ENCODE measurements at regions not wholly inside any gene's neighbourhood (a gene's known extent, or its start where the extent isn't known, plus 50 kb on each side); places are given as distances from the start of the nearest gene placed in this dataset.

GRCh38 chr13:64274481-64275217 is 2859.0 kb upstream of the PCDH20 start:
- no peaks in the 10 kb centered on the region for H3K4me1 ChIP-seq (ENCODE audit: control insufficient read depth, insufficient read depth, low read length, poor library complexity, severe bottlenecking)
- H3K27me3 ChIP-seq (replicated peaks; ENCODE audit: control insufficient read depth, insufficient read depth, low read length, poor library complexity, severe bottlenecking), result no peaks in the 10 kb centered on the region
- H3K36me3 ChIP-seq (ENCODE audit: control insufficient read depth, insufficient read depth, low read length), result no peaks in the 10 kb centered on the region
- no peaks in the 10 kb centered on the region for H3K9me3 ChIP-seq (ENCODE audit: control insufficient read depth, low read length)
- H3K4me3 ChIP-seq (ENCODE audit: insufficient read depth, low read depth, low read length, poor library complexity, severe bottlenecking), result no peak overlapping the region
- DNase-seq, result no peak
- no peak overlapping the region for H3K27ac ChIP-seq (ENCODE audit: insufficient read depth, low read length, poor library complexity, severe bottlenecking)

GRCh38 chr13:64273780-64274179 is 2858.1 kb upstream of the PCDH20 start:
- no peak overlapping the region for H3K4me3 ChIP-seq (ENCODE audit: insufficient read depth, low read depth, low read length, poor library complexity, severe bottlenecking)
- no peaks in the 10 kb centered on the region for H3K36me3 ChIP-seq (ENCODE audit: control insufficient read depth, insufficient read depth, low read length)
- DNase-seq, result no peak
- H3K4me1 ChIP-seq (ENCODE audit: control insufficient read depth, insufficient read depth, low read length, poor library complexity, severe bottlenecking), result no peaks in the 10 kb centered on the region
- no peaks in the 10 kb centered on the region for H3K9me3 ChIP-seq (ENCODE audit: control insufficient read depth, low read length)
- no peaks in the 10 kb centered on the region for H3K27me3 ChIP-seq (replicated peaks; ENCODE audit: control insufficient read depth, insufficient read depth, low read length, poor library complexity, severe bottlenecking)
- H3K27ac ChIP-seq (ENCODE audit: insufficient read depth, low read length, poor library complexity, severe bottlenecking), result no peak overlapping the region

- DNase-seq, result no peak
- H3K4me1 ChIP-seq (ENCODE audit: control insufficient read depth, insufficient read depth, low read length, poor library complexity, severe bottlenecking), result no peaks in the 10 kb centered on the region
- H3K9me3 ChIP-seq (ENCODE audit: control insufficient read depth, low read length), result no peaks in the 10 kb centered on the region
- H3K27ac ChIP-seq (ENCODE audit: insufficient read depth, low read length, poor library complexity, severe bottlenecking), result no peak overlapping the region
- H3K36me3 ChIP-seq (ENCODE audit: control insufficient read depth, insufficient read depth, low read length), result no peaks in the 10 kb centered on the region
- no peak overlapping the region for H3K4me3 ChIP-seq (ENCODE audit: insufficient read depth, low read depth, low read length, poor library complexity, severe bottlenecking)
- H3K27me3 ChIP-seq (replicated peaks; ENCODE audit: control insufficient read depth, insufficient read depth, low read length, poor library complexity, severe bottlenecking), result no peaks in the 10 kb centered on the region
Measured at GRCh38 chr13:64272681-64273080, 2857.0 kb upstream of the PCDH20 start.

GRCh38 chr13:64266024-64266423 is 2850.4 kb upstream of the PCDH20 start:
- Histone ChIP-seq H3K9me3 (ENCODE audit: control insufficient read depth, low read length) (no peaks in the 10 kb centered on the region), H3K4me3 (ENCODE audit: insufficient read depth, low read depth, low read length, poor library complexity, severe bottlenecking) (no peak overlapping the region), H3K4me1 (ENCODE audit: control insufficient read depth, insufficient read depth, low read length, poor library complexity, severe bottlenecking) (no peaks in the 10 kb centered on the region), H3K27ac (ENCODE audit: insufficient read depth, low read length, poor library complexity, severe bottlenecking) (no peak overlapping the region), H3K27me3 (replicated peaks; ENCODE audit: control insufficient read depth, insufficient read depth, low read length, poor library complexity, severe bottlenecking) (no peaks in the 10 kb centered on the region), H3K36me3 (ENCODE audit: control insufficient read depth, insufficient read depth, low read length) (no peaks in the 10 kb centered on the region)
- DNase-seq, result no peak

- H3K4me3 ChIP-seq (ENCODE audit: insufficient read depth, low read depth, low read length, poor library complexity, severe bottlenecking), result no peak overlapping the region
- H3K36me3 ChIP-seq (ENCODE audit: control insufficient read depth, insufficient read depth, low read length), result no peaks in the 10 kb centered on the region
- H3K27ac ChIP-seq (ENCODE audit: insufficient read depth, low read length, poor library complexity, severe bottlenecking), result no peak overlapping the region
- no peaks in the 10 kb centered on the region for H3K4me1 ChIP-seq (ENCODE audit: control insufficient read depth, insufficient read depth, low read length, poor library complexity, severe bottlenecking)
- no peak for DNase-seq
- no peaks in the 10 kb centered on the region for H3K9me3 ChIP-seq (ENCODE audit: control insufficient read depth, low read length)
- H3K27me3 ChIP-seq (replicated peaks; ENCODE audit: control insufficient read depth, insufficient read depth, low read length, poor library complexity, severe bottlenecking), result no peaks in the 10 kb centered on the region
Measured at GRCh38 chr13:64263285-64263684, 2847.6 kb upstream of the PCDH20 start.

- no peaks in the 10 kb centered on the region for H3K9me3 ChIP-seq (ENCODE audit: control insufficient read depth, low read length)
- no peak overlapping the region for H3K4me3 ChIP-seq (ENCODE audit: insufficient read depth, low read depth, low read length, poor library complexity, severe bottlenecking)
- no peaks in the 10 kb centered on the region for H3K27me3 ChIP-seq (replicated peaks; ENCODE audit: control insufficient read depth, insufficient read depth, low read length, poor library complexity, severe bottlenecking)
- H3K4me1 ChIP-seq (ENCODE audit: control insufficient read depth, insufficient read depth, low read length, poor library complexity, severe bottlenecking), result no peaks in the 10 kb centered on the region
- no peak for DNase-seq
- H3K36me3 ChIP-seq (ENCODE audit: control insufficient read depth, insufficient read depth, low read length), result no peaks in the 10 kb centered on the region
- no peak overlapping the region for H3K27ac ChIP-seq (ENCODE audit: insufficient read depth, low read length, poor library complexity, severe bottlenecking)
Measured at GRCh38 chr13:64256751-64257150, 2841.1 kb upstream of the PCDH20 start.

GRCh38 chr13:64255988-64256387 is 2840.3 kb upstream of the PCDH20 start:
- H3K27me3 ChIP-seq (replicated peaks; ENCODE audit: control insufficient read depth, insufficient read depth, low read length, poor library complexity, severe bottlenecking), result no peaks in the 10 kb centered on the region
- no peaks in the 10 kb centered on the region for H3K9me3 ChIP-seq (ENCODE audit: control insufficient read depth, low read length)
- no peak overlapping the region for H3K27ac ChIP-seq (ENCODE audit: insufficient read depth, low read length, poor library complexity, severe bottlenecking)
- no peak for DNase-seq
- H3K4me1 ChIP-seq (ENCODE audit: control insufficient read depth, insufficient read depth, low read length, poor library complexity, severe bottlenecking), result no peaks in the 10 kb centered on the region
- H3K36me3 ChIP-seq (ENCODE audit: control insufficient read depth, insufficient read depth, low read length), result no peaks in the 10 kb centered on the region
- H3K4me3 ChIP-seq (ENCODE audit: insufficient read depth, low read depth, low read length, poor library complexity, severe bottlenecking), result no peak overlapping the region

GRCh38 chr13:64248371-64249065 is 2832.9 kb upstream of the PCDH20 start:
- no peak overlapping the region for H3K27ac ChIP-seq (ENCODE audit: insufficient read depth, low read length, poor library complexity, severe bottlenecking)
- no peaks in the 10 kb centered on the region for H3K4me1 ChIP-seq (ENCODE audit: control insufficient read depth, insufficient read depth, low read length, poor library complexity, severe bottlenecking)
- no peak overlapping the region for H3K4me3 ChIP-seq (ENCODE audit: insufficient read depth, low read depth, low read length, poor library complexity, severe bottlenecking)
- DNase-seq, result no peak
- no peaks in the 10 kb centered on the region for H3K36me3 ChIP-seq (ENCODE audit: control insufficient read depth, insufficient read depth, low read length)
- no peaks in the 10 kb centered on the region for H3K9me3 ChIP-seq (ENCODE audit: control insufficient read depth, low read length)
- no peaks in the 10 kb centered on the region for H3K27me3 ChIP-seq (replicated peaks; ENCODE audit: control insufficient read depth, insufficient read depth, low read length, poor library complexity, severe bottlenecking)

GRCh38 chr13:64239372-64239771 is 2823.7 kb upstream of the PCDH20 start:
- H3K27ac ChIP-seq (ENCODE audit: insufficient read depth, low read length, poor library complexity, severe bottlenecking), result no peak overlapping the region
- DNase-seq, result no peak

GRCh38 chr13:64234255-64234654 is 2818.6 kb upstream of the PCDH20 start:
- Histone ChIP-seq H3K4me3 (ENCODE audit: insufficient read depth, low read depth, low read length, poor library complexity, severe bottlenecking) (no peak overlapping the region), H3K9me3 (ENCODE audit: control insufficient read depth, low read length) (no peaks in the 10 kb centered on the region), H3K36me3 (ENCODE audit: control insufficient read depth, insufficient read depth, low read length) (no peaks in the 10 kb centered on the region), H3K4me1 (ENCODE audit: control insufficient read depth, insufficient read depth, low read length, poor library complexity, severe bottlenecking) (no peaks in the 10 kb centered on the region), H3K27ac (ENCODE audit: insufficient read depth, low read length, poor library complexity, severe bottlenecking) (no peak overlapping the region), H3K27me3 (replicated peaks; ENCODE audit: control insufficient read depth, insufficient read depth, low read length, poor library complexity, severe bottlenecking) (no peaks in the 10 kb centered on the region)
- DNase-seq, result no peak

More at GRCh38 chr13:64239372-64239771, 2823.7 kb upstream of the PCDH20 start:
- Histone ChIP-seq H3K27me3 (replicated peaks; ENCODE audit: control insufficient read depth, insufficient read depth, low read length, poor library complexity, severe bottlenecking) (no peaks in the 10 kb centered on the region), H3K4me1 (ENCODE audit: control insufficient read depth, insufficient read depth, low read length, poor library complexity, severe bottlenecking) (no peaks in the 10 kb centered on the region), H3K36me3 (ENCODE audit: control insufficient read depth, insufficient read depth, low read length) (no peaks in the 10 kb centered on the region), H3K9me3 (ENCODE audit: control insufficient read depth, low read length) (no peaks in the 10 kb centered on the region), H3K4me3 (ENCODE audit: insufficient read depth, low read depth, low read length, poor library complexity, severe bottlenecking) (no peak overlapping the region)

All from effector memory CD4-positive, alpha-beta T cell (primary cell).